ENCODE measurements at regions not wholly inside any gene's neighbourhood (a gene's known extent, or its start where the extent isn't known, plus 50 kb on each side); places are given as distances from the start of the nearest gene placed in this dataset.
A peak's percentile ranks its signal among the peaks of the same experiment; 100 is the strongest.

DNA sequence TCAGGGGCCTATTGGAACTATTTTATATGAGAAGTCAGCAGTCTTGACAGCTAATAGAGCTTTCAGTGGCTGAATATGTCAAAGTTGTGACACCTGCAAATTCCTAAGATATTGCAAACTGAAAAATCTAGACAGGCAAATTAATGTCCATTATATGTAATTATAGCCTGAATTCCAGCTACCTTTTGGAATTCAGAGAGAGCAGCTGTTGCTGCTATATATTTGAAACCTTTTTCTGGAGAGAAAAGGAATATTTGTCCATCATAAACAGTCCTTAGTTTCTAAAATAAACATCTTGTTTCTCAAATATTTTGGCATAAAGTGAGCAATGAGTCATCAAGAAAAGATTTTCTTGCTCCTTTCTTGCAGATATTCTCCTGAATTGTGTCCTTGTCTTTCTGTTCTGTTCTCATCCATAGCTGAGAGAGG, 408.9 kb upstream of the SEMA3D start:
- Mint-ChIP-seq H3K4me3 (no peak overlapping the region), H3K9me3 (no peaks in the 10 kb centered on the region), H3K27ac (peak overlapping the region; percentile 83), H3K4me1 (peaks cover 71% of the 10 kb centered on the region), H3K36me3 (no peaks in the 10 kb centered on the region), H3K27me3 (ENCODE audit: low read depth) (no peaks in the 10 kb centered on the region)
- no peak for DNase-seq (ENCODE audit: low spot score in 2 of 2, unreplicated experiment in 2 of 2)
- TF ChIP-seq, protein P1, sequence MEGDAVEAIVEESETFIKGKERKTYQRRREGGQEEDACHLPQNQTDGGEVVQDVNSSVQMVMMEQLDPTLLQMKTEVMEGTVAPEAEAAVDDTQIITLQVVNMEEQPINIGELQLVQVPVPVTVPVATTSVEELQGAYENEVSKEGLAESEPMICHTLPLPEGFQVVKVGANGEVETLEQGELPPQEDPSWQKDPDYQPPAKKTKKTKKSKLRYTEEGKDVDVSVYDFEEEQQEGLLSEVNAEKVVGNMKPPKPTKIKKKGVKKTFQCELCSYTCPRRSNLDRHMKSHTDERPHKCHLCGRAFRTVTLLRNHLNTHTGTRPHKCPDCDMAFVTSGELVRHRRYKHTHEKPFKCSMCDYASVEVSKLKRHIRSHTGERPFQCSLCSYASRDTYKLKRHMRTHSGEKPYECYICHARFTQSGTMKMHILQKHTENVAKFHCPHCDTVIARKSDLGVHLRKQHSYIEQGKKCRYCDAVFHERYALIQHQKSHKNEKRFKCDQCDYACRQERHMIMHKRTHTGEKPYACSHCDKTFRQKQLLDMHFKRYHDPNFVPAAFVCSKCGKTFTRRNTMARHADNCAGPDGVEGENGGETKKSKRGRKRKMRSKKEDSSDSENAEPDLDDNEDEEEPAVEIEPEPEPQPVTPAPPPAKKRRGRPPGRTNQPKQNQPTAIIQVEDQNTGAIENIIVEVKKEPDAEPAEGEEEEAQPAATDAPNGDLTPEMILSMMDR (IDR thresholded peaks at IDR 0.05; ENCODE audit: unreplicated experiment), result no peak

DNA sequence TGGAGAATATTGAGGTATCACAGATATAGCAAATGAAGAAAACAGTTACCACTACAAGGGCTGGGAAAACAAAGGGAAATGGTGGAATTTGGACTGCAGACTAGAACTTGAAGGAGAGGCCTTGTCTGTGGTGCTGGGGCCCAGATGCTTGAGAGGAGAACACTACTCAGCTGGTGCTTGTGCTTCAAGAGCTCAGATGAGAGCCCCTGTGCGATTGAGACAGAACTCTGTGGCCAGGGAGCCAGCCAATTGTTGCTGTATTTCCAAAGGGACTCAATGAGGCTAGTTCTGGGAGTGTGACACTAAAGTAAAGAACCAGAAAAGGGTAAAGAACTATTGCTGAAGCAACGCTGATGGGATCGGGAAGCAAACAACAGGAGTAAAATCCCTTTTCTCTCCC, 406.5 kb upstream of the SEMA3D start:
- TF ChIP-seq, protein P1 (IDR thresholded peaks at IDR 0.05; ENCODE audit: unreplicated experiment), result no peak
- Mint-ChIP-seq H3K4me3 (no peak overlapping the region), H3K27ac (peak overlapping the region; percentile 72), H3K9me3 (no peaks in the 10 kb centered on the region), H3K27me3 (ENCODE audit: low read depth) (no peaks in the 10 kb centered on the region), H3K4me1 (peaks cover 69% of the 10 kb centered on the region), H3K36me3 (no peaks in the 10 kb centered on the region)
- no peak for DNase-seq (ENCODE audit: low spot score in 2 of 2, unreplicated experiment in 2 of 2)

- peaks cover 63% of the 10 kb centered on the region for H3K4me1 Mint-ChIP-seq
- peak overlapping the region; percentile 45 for H3K27ac Mint-ChIP-seq
- peaks cover 11% of the 10 kb centered on the region for H3K36me3 Mint-ChIP-seq
- H3K4me3 Mint-ChIP-seq, result no peak overlapping the region
- TF ChIP-seq, protein P1 (IDR thresholded peaks at IDR 0.05; ENCODE audit: unreplicated experiment), result no peak
- peaks cover 8% of the 10 kb centered on the region for H3K9me3 Mint-ChIP-seq
- DNase-seq (ENCODE audit: low spot score in 2 of 2, unreplicated experiment in 2 of 2), result no peak
- H3K27me3 Mint-ChIP-seq (ENCODE audit: low read depth), result no peaks in the 10 kb centered on the region
Observed at GRCh38 chr7:85587785-85588184, 400.9 kb upstream of the SEMA3D start.

DNA sequence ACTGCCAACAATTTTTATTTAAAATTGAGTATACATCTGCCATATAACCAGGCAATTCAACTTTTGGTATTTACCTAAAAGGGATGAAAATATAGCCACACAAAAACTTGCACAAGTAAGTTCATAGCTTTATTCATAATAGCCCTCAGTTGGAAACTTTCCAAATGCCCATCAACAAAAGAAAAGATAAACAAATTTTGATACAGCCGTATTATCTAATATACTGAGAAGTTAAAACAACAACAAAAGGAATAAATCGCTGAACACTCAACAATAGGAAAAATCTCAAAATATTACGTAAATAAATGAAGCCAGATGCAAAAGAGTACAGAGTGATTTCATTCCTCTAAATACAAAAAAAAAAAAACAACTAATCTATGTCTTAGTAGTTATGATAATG, 399.2 kb upstream of the SEMA3D start:
- TF ChIP-seq, protein P1 (IDR thresholded peaks at IDR 0.05; ENCODE audit: unreplicated experiment), result no peak
- Mint-ChIP-seq H3K36me3 (peaks cover 11% of the 10 kb centered on the region), H3K27me3 (ENCODE audit: low read depth) (no peaks in the 10 kb centered on the region), H3K27ac (no peak overlapping the region), H3K4me3 (no peak overlapping the region), H3K9me3 (peaks cover 8% of the 10 kb centered on the region), H3K4me1 (peaks cover 61% of the 10 kb centered on the region)
- DNase-seq (ENCODE audit: low spot score in 2 of 2, unreplicated experiment in 2 of 2), result no peak

DNA sequence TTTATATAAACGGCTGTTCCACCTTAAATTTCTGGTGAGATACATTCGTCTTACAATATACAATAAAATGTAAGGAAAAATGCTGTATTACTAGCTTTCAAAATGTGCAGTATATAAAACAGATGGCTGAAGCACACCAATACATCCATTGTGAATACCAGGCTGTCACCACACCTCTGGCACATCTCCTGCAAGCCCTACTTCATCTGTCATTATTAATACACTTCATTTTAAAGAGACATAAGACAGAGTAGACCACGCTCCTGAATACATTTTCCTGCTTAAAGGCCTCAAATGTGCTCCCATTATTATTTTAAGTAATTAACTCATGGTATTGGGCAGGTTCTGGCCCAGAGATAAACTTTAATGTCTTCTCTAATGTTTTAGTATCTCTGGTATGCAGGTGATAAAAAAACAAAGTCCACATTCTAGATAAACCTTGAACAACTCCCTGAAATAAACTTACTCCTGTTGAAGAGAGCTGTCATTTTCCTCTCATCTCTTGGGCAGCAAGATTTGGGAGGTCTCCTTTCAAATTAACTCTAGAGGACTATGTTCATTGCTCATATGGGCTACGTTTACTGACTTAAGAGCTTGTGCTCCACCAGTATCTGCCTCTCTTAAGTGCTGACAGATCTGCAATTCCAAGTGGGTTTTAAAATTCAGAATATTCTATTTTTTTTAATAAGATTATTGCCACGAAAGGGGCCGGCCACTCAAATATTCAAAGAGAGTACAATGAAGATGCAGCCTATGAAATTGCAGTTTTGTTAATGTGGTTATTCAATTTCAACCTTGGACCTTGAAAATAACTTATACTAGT, 396.5 kb upstream of the SEMA3D start:
- DNase-seq (ENCODE audit: low spot score in 2 of 2, unreplicated experiment in 2 of 2), result no peak
- peaks cover 46% of the 10 kb centered on the region for H3K4me1 Mint-ChIP-seq
- TF ChIP-seq, protein P1 (IDR thresholded peaks at IDR 0.05; ENCODE audit: unreplicated experiment), result no peak
- H3K9me3 Mint-ChIP-seq, result peaks cover 8% of the 10 kb centered on the region
- no peak overlapping the region for H3K4me3 Mint-ChIP-seq
- peak overlapping the region; percentile 87 for H3K27ac Mint-ChIP-seq
- no peaks in the 10 kb centered on the region for H3K27me3 Mint-ChIP-seq (ENCODE audit: low read depth)
- H3K36me3 Mint-ChIP-seq, result peaks cover 11% of the 10 kb centered on the region
